ENCODE measurements at regions not wholly inside any gene's neighbourhood (a gene's known extent, or its start where the extent isn't known, plus 50 kb on each side); places are given as distances from the start of the nearest gene placed in this dataset.
"Not testable (repeated sequence)": the region's sequence is repeated elsewhere in the genome, so short reads cannot be mapped to it uniquely, and the experiment has no call there.

GRCh38 chr9:73327149-73327548 lies 175.5 kb downstream of the ANXA1 start:
- H3K27me3 Mint-ChIP-seq (ENCODE audit: low read depth): no peaks in the 10 kb centered on the region
- H3K4me1 Mint-ChIP-seq: peaks cover 14% of the 10 kb centered on the region
- TF ChIP-seq CTCF (conservative IDR thresholded peaks at IDR 0.05): no peak
- H3K4me3 Mint-ChIP-seq: no peak overlapping the region
- H3K36me3 Mint-ChIP-seq (ENCODE audit: low read depth): no peaks in the 10 kb centered on the region
- DNase-seq (ENCODE audit: low read depth, low spot score): no peak
- H3K27ac Mint-ChIP-seq (ENCODE audit: unreplicated experiment): no peak overlapping the region
- peaks cover 4% of the 10 kb centered on the region for H3K9me3 Mint-ChIP-seq

- H3K4me1 Mint-ChIP-seq; H3K36me3 Mint-ChIP-seq (ENCODE audit: low read depth); H3K4me3 Mint-ChIP-seq; H3K27ac Mint-ChIP-seq (ENCODE audit: unreplicated experiment); H3K9me3 Mint-ChIP-seq; DNase-seq (ENCODE audit: low read depth, low spot score); H3K27me3 Mint-ChIP-seq (ENCODE audit: low read depth): not testable (repeated sequence)
Observed at GRCh38 chr9:73337182-73337581, 185.5 kb downstream of the ANXA1 start.

GRCh38 chr9:73344060-73344459 lies 192.4 kb downstream of the ANXA1 start:
- Mint-ChIP-seq H3K9me3 (no peaks in the 10 kb centered on the region), H3K27me3 (ENCODE audit: low read depth) (no peaks in the 10 kb centered on the region)

GRCh38 chr9:73347123-73347522 lies 195.5 kb downstream of the ANXA1 start:
- H3K4me3 Mint-ChIP-seq: no peak overlapping the region
- TF ChIP-seq CTCF (conservative IDR thresholded peaks at IDR 0.05): no peak
- no peak for DNase-seq (ENCODE audit: low read depth, low spot score)
- no peaks in the 10 kb centered on the region for H3K9me3 Mint-ChIP-seq
- no peaks in the 10 kb centered on the region for H3K27me3 Mint-ChIP-seq (ENCODE audit: low read depth)
- no peak overlapping the region for H3K27ac Mint-ChIP-seq (ENCODE audit: unreplicated experiment)
- H3K36me3 Mint-ChIP-seq (ENCODE audit: low read depth): no peaks in the 10 kb centered on the region
- H3K4me1 Mint-ChIP-seq: no peaks in the 10 kb centered on the region

More at GRCh38 chr9:73344060-73344459, 192.4 kb downstream of the ANXA1 start:
- no peak for DNase-seq (ENCODE audit: low read depth, low spot score)
- Mint-ChIP-seq H3K4me3 (no peak overlapping the region), H3K27ac (ENCODE audit: unreplicated experiment) (no peak overlapping the region), H3K36me3 (ENCODE audit: low read depth) (no peaks in the 10 kb centered on the region), H3K4me1 (no peaks in the 10 kb centered on the region)
- TF ChIP-seq CTCF (conservative IDR thresholded peaks at IDR 0.05): no peak

GRCh38 chr9:73347720-73348119 lies 196.1 kb downstream of the ANXA1 start:
- Mint-ChIP-seq H3K9me3 (no peaks in the 10 kb centered on the region), H3K36me3 (ENCODE audit: low read depth) (no peaks in the 10 kb centered on the region), H3K4me1 (no peaks in the 10 kb centered on the region), H3K27me3 (ENCODE audit: low read depth) (peaks cover 3% of the 10 kb centered on the region), H3K4me3 (no peak overlapping the region), H3K27ac (ENCODE audit: unreplicated experiment) (no peak overlapping the region)
- no peak for DNase-seq (ENCODE audit: low read depth, low spot score)
- TF ChIP-seq CTCF (conservative IDR thresholded peaks at IDR 0.05): no peak

DNA sequence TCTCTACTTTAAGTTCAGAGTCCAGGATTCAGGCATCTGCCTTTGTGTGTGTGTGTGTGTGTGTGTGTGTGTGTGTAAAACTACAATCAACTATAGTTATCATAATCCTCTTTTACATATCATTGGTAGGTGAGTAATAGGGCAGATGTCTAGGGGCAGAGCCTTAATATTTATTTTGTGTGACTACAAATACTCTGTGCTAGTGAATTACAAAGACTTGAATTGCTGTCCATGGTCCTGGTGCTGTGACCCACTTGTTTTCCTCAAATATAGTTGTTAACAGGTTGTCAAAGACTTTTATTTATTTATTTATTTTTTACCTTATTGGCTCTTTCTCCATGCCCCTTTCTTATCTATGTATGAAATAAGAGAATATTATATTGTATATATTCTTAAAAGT lies 196.8 kb downstream of the ANXA1 start:
- Mint-ChIP-seq H3K9me3 (no peaks in the 10 kb centered on the region), H3K27ac (ENCODE audit: unreplicated experiment) (no peak overlapping the region), H3K4me1 (no peaks in the 10 kb centered on the region), H3K4me3 (no peak overlapping the region), H3K27me3 (ENCODE audit: low read depth) (peaks cover 3% of the 10 kb centered on the region), H3K36me3 (ENCODE audit: low read depth) (no peaks in the 10 kb centered on the region)
- no peak for DNase-seq (ENCODE audit: low read depth, low spot score)
- TF ChIP-seq CTCF (conservative IDR thresholded peaks at IDR 0.05): no peak

Data from neural crest cell (in vitro differentiated cells).